Retina (tissue), 1 donor: ENCODE measurements at regions not wholly inside any gene's neighbourhood (a gene's known extent, or its start where the extent isn't known, plus 50 kb on each side); places are given as distances from the start of the nearest gene placed in this dataset.
A peak's percentile ranks its signal among the peaks of the same experiment; 100 is the strongest.
"Not testable (repeated sequence)": the region's sequence is repeated elsewhere in the genome, so short reads cannot be mapped to it uniquely, and the experiment has no call there.

Source experiments
- DNase-seq: peaks from one replicate; pipeline ENCODE4 v3.0.0-alpha.2; 2016

DNA sequence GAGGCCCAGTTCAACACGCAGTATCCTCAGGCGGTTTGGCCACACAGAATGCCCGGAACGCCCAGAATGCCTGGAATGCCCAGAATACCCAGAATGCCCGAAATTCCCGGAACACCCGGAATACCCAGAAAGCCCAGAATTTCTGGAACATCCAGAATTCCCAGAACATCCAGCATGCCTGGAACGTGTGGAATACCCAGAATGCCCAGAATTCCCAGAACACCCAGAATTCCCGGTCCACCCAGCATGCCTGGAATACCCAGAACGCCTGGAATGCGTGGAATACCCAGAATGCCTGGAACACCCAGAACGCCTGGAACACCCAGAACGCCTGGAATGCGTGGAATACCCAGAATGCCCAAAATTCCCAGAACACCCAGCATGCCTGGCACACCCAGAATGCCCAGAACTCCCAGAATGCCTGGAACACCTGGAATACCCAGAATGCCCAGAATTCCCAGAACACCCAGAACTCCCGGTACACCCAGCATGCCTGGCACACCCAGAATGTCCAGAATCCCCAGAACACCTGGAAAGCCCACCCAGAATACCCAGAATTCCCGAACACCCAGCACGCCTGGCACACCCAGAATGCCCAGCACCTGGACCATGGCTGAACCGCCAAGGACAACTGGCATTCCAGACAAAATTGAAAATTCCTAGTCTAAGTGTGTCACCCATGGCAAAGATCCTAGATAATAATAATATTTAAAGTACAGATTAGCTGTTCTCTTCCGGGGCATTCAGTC lies 487.4 kb upstream of the SALL3 start:
- DNase-seq, result no peak

DNA sequence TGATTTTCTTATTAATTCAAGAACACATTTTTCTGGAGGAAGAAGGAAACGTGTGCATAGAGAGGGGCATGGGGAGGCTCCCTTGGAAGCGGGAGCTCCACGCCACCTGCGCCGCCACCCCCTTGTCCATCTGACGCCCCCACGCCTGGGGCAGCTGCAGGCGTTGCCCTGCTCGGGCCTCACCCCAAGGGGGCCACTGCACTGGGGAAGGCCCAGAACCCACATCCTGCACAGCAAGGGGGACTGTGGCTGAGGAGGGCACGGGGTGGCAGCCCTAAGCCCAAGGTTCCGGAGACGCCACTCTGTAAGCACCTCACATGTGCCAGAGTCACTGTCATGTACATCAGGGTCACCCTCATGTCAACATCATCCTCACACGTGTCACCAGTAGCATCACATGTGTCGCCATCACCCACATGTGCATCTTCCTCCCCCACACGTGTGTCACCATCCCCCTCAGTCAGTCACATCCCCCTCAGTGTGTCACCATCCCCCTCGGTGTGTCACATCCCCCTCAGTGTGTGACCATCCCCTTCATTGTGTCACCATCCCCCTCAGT lies 486.7 kb upstream of the SALL3 start:
- DNase-seq, result no peak

DNA sequence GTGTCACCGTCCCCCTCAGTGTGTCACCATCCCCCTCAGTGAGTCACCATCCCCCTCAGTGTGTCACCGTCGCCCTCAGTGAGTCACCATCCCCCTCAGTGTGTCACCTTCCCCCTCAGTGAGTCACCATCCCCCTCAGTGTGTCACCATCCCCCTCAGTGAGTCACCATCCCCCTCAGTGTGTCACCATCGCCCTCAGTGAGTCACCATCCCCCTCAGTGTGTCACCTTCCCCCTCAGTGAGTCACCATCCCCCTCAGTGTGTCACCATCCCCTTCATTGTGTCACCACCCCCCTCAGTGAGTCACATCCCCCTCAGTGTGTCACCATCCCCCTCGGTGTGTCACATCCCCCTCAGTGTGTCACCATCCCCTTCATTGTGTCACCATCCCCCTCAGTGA lies 486.1 kb upstream of the SALL3 start:
- not testable (repeated sequence) for DNase-seq

DNA sequence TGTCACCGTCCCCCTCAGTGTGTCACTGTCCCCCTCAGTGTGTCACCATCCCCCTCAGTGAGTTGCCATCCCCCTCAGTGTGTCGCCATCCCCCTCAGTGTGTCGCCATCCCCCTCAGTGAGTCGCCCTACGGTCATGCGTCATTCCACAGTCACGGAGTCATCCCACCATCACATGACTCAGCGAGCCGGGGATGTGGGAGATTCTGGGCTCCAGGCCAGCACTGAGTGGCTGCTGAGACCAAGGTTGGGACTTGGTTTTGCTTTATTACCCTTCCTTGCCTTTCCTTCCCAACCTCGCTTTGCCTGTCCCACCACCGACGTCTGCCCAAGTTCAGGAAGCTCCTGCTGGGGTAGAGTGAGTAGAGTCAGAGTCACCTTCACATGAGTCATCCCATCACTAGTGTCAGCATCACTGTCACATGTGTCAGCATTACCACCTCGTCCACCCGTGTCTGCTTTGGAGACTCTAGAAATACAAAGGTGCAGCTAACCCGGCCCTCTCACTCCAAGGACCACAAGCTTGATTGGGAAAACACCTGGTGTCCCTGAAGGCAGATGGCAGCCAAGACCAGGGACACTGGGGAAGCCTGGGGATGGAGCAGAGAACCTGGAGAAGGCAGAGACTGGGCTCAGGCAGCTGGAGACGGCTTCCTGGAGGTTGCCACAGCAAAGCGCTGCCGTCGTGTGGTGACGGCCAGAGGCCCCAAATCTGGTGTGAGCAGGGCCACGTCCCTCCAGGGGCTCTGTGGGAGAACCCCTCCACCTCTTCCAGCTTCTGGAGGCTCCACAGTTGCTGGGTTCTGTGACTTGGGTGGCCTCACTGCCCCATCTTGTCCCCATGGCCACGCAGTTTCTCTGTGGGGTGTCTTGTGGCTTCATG lies 485.2 kb upstream of the SALL3 start:
- no peak for DNase-seq

DNA sequence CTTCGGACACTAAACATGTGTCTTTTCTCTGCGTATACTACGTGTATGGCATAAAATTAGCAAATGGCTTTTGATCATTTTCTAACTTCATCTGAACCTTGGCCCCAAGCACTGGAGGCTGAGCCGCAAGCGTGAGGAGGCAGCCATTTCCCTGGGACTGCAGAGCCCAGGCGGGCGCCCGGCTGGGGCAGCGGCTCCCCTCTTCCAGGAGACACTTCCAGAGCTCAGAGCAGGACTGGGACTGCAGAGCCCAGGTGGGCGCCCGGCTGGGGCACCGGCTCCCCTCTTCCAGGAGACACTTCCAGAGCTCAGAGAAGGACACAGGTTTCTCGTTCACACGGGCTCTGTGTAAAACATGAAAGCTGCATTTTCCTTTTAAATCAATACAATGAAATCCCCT lies 484.1 kb upstream of the SALL3 start:
- DNase-seq, result no peak

DNA sequence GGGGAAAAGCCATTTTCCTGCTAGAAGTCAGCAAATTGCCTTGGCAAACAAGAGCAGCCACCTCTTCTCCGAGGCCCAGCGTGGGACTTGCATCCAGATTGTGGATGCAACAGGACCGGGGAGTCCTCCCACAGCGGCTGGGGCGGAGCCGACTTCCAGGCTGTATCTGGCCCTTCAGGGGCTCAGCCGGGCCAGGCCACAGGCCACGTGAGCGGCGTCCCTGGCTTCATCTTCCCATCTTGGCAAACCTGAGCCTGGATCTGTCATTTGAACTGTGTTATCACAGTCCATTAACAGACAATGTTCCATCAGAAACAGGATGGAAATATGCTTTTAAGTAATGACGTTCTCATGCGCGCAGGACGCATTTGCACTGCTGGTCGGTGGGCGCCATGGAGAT lies 483.5 kb upstream of the SALL3 start:
- DNase-seq, result no peak

DNA sequence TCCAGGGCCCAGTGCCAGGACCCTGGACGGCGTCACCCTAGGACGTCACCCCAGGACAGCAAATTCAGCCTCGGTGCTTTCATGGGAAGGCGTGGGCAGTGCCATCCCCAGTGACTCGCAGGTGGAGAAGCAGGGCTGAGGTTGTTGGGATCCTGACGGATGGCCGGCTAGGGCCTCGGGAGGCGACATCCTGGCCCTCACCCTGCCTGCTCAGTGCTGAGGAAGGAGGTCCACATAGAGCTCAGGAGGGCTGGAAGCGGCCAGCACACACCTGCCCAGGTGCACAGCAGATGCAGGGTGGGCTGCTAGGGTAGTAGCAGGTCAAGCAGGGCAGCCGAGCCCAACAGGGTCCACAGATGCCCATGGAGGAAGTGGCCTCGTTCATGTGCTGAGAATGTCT lies 482.0 kb upstream of the SALL3 start:
- no peak for DNase-seq

DNA sequence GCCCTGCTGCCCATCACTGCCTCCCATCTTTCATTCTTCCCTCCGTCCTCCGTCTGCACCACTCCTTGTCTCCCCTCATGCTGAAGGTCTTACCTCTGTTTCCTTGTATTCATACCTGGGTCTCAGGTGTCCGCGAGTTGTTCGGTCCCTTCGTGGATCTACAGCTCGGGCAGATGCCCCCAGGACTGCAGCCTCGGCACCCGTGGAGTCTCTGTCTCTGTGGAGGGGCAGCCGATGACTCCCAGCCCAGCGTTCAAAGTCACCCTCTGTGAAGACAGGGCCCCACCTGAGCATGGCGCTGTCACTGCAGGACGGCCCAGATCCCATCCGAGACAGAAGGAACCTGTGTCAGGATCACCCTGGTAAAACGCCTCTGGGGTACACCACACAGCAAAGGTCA lies 480.0 kb upstream of the SALL3 start:
- no peak for DNase-seq

DNA sequence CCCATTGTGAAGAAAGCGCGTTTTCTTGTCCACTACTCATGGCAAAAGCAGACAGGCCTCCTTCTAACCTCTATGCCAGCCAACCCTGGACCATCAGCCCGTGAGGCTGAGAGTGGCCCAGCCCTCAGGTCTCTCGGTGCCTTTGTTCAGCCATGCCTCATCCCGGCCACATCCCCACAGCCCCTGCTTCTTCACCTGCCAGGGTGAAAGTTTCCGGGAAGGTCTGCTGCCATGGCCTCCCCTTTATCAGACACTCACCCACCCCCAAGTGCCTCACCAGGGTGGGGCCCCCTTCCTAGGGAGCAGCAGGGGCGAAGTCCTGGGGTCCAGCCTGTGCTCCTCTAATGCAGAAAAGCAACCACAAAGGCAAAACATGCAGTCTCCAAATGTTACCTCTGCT lies 478.4 kb upstream of the SALL3 start:
- DNase-seq, result no peak

DNA sequence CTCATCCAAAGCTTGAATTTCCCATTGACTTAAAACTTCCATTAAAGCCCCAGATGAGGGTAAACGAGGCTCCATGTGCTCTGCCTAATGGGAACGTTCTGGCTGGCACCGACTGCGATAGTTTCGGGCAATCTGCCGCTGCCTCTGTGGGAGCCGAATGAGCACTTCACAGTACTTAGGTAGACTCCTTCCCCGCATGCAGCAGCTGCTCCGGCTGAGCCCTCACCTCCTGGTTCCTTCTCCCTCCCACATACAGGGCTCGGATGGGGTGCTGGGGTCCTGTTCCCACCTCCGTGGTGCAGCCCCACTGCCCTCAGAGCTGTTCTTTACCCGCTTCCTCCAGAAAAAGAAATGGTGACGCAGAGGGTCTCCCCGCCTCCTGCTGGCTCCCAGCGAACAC lies 476.5 kb upstream of the SALL3 start:
- no peak for DNase-seq

DNA sequence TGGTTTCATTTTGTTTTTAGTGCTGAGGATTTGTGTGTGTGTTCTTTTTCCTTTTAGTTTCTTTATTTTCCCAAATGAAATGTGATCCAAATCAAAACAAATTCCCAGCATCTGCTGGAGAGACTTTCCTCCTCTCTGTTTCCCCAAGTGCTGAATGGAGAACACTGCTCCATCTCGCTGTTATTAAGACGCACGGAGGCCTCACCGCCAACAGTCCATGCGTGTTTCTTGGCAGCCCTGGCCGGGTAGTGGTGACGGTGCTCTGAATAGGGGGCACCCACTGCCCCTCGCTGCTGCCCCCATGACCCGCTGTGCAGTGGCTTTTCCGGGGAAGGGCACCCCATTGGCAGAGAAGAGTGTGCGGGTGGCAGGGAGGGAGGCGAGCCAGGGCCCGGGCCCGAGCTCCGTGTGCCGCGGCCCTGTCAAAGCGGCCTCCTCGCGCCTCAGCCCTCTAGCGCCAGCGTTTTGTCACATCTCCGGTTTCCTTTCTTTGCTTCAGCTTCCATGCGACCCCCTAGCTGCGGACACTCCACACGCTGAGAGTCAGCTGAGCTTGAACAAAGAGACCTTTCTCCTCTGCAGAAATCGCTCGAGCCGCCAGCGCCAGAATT lies 473.7 kb upstream of the SALL3 start:
- peak; percentile 80 for DNase-seq

DNA sequence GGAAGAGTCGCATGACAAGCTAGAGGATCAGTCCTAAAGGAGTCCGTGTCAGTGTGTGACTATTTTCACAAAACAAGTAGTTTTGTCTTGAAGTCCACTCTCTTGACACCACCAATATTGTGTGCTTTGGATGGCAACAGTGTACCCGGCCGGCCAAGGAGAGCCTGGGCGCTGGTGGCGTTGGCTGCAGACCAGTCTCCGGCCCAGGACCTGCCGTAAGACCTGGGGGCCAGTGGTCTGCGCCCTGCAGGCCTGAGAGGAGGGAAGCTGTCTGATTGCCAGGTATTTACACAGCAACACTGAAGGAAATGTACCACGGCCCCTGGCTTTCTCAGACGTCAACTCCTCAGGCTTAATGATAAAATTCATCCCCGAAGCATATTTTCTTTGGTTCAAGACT lies 472.4 kb upstream of the SALL3 start:
- no peak for DNase-seq

DNA sequence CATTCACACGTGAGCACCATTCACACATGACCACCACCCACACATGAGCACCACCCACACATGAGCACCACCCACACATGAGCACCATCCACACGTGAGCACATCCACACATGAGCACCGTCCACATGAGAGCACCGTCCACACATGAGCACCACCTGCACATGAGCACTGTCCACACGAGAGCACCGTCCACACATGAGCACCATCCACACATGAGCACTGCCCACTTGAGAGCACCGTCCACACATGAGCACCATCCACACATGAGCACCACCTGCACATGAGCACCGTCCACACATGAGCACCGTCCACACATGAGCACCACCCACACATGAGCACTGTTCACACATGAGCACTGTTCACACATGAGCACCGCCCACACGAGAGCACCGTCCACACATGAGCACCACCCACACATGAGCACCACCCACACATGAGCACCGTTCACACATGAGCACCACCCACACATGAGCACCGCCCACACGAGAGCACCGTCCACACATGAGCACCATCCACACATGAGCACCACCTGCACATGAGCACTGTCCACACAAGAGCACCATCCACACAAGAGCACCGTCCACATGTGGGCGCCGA lies 471.3 kb upstream of the SALL3 start:
- DNase-seq, result not testable (repeated sequence)

DNA sequence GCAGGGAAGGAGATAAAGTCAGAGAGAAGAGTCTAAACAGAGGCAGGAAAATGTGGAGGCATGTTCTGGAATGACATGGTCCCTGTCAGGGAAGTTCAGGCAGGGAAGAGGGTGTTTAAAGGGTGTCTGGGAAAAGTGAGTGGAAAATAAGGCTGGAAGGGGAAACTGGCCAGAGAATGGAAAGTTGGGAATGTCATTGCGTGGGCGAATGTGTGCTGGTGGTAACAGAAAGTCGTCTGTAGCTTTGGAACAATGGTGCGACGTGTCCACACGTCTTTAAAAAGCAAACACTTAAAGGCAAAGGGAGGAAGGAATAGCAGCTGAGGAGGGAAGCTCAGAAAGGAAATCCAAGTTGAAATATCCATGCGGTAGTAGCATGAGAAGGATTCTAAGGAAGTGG lies 469.5 kb upstream of the SALL3 start:
- no peak for DNase-seq

DNA sequence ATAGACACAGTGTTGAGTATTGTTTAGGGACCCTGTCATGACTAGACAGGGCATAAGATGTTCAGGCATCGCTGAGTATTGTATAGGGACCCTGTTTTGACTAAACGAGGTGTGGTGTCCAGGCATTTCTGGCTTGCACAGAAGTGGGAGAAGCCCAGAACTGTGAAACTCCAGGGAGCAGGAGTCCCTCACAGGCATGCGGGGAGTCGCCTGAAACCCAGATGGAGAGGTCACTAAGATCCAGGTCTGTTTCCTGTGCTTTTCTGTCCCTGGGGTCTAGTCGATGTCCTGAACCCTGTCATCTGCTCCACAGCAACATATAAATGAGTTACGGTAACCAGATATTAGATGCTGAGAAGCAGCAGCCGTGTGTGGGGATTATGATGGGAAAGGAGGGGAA lies 469.0 kb upstream of the SALL3 start:
- DNase-seq, result no peak

DNA sequence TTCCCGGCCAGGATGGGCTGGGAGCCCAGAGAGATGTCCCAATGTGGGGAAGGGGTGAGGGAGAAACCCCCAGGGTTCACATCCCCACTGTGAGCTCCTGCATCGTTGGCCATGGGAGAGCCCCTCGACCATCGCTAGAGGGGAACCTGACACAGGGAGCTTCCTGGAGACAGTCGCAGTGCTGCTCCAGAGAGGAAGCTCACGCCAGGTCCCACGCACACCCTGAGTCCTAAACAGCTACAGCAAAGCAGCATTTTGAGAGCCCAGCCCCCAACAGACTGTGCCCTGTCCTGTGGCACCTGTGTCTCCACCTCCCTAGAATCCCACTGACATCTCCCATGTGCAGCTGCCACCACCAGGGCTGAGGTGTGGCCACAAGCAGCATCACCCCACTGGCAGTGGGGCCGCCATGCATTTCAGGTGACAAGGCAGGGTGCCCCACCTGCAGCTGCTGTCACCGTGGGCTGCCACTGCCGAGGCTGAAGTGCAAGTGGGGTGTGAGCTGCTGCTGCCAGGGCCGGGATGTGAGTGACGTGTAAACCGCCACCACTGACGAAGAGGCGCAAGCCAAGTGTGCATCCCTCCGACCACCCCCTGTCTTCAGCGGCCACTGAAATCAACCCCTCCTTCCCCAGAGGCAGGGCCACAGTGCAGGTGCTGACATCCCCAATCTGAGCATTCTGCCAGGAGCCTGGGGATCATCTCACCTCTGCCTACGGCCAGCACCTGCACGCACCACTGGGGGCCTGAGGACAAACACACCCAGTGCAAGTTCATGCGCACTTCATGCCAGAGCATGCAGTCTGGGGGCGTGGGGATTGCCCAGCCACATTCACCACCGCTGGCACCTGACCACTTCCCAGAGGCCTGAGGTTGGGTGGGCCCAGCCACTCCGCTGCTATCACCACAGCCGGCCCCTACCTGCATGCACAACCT lies 467.7 kb upstream of the SALL3 start:
- DNase-seq, result no peak

DNA sequence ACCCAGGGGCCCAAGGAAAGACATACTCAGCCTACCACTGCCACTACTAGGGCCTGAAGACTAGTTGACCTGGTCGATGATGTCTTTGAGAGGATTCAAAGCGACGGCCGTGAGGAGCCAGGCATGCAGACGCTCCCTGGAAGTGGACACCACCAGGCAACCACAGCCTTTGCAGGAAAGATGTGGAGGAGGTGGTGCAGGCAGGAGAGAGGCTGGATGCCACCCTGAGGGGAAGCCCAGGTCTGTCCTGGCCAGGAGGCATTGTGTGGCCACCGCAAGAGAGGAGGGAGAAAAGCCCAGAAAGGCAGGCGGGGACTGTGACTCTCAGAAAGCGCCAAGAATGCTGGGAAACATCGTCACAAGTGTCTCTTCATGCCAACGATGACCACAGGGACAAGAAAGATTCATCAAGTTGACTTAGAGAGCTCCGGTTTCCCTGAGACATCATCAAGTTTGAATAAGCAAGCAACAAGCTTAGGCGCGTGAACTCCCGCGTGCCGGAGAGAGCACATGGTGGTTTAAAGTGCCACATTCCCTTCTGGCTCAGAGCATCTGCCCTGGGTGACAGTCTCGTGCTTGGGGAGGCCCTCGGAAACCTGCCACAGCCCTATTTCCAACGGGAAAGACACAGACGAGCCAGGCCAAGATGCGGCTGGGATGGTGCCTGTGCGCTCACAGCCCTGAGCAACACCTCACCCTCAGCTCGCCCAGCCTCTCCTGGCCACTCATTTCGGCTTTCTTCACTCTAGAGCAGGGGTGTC lies 464.5 kb upstream of the SALL3 start:
- no peak for DNase-seq

DNA sequence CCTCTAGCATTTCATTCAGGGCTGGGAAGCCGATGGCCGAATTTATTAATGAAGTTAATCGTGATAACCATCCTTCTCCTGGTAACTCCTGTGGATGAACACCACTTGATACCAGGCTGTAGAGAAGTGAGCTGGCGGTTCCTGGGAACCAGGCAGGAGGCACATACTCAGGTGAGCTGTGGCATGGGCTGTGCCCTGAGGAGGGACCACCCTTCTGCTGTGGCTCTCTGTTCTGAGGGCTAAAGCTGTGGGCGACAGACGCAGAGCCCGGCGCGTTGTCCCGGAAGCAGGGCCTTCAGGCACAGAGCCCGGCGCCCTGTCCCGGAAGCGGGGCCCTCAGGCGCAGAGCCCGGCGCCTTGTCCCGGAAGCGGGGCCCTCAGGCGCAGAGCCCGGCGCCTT lies 462.3 kb upstream of the SALL3 start:
- no peak for DNase-seq

DNA sequence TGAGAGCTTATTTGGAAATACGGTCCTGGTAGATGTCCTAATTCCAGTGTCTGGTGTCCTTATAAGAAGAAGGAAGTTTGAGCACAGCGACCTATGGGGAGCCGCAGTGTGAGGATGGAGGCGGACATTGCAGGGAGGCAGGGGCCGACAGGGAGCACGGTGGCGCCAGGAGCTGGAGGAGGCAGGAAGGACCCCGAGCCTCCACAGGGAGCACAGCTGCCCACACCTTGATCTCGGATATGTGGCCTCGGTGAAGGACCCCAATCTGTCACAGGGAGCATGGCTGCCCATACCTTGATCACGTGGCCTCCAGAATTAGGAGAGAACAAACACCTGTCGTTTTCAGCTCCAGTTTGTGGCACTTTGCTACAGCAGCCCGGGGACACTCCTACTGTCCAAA lies 461.6 kb upstream of the SALL3 start:
- no peak for DNase-seq

DNA sequence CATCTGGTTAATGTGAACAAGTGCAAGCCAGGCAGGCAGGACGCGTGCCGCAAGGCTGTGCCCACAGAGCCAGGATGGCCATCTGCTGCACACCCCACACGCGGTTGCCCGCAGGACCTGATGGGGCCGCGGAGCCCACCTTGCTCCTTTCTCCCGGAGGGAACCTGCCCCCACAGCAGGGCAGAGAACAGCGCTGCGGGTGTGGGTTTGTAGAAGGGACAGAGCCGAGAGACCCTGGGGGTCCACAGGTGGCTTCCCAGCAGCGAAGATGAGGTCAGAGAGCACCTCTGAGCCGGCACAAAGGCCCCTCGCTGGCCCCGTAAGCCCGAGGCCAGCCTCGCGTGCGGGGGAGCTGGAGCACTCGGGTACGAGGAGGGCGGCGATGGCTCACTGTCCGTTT lies 460.8 kb upstream of the SALL3 start:
- no peak for DNase-seq

DNA sequence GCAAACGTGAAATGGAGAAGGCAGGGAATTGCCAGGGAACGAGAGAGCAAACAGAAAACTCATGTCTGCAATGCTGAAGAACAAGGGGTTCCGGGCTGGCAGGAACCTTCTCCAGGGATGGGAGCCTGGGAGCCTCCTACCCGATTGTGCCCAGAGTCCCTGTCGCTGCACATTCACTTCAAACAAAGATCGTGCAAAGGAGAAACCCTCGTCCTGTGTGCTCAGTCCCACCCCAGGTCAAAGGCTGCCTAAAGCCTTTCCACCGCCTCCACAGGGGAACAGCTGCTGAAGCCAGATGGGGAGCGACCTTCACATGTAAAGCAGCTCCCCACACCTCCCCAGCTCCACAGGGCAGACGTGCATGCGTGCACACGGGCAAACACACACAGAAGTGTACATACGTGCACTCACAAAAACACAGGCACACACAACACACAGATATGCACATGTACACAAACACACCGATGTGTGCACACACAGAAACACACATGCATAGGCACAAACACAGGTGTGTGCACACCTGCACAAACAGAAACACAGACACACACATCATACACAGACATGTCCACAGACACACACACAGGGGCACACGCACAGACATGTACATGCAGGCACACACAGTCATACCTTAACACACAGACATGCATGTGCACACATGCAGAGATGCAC lies 460.1 kb upstream of the SALL3 start:
- no peak for DNase-seq
